GM21390 (cell line): ENCODE measurements at regions not wholly inside any gene's neighbourhood (a gene's known extent, or its start where the extent isn't known, plus 50 kb on each side); places are given as distances from the start of the nearest gene placed in this dataset.

Experiments used
- ATAC-seq: cut with Tn5 transposase; IDR thresholded peaks from one replicate; pipeline ENCODE4 v1.9.1; 2021; ENCODE audit not compliant: unreplicated experiment

GRCh38 chr2:176467595-176467994, 198.4 kb downstream of the MTX2 start:
- no peak for ATAC-seq

GRCh38 chr2:176468457-176469113, 199.3 kb downstream of the MTX2 start:
- no peak for ATAC-seq

- ATAC-seq, result no peak
Measured at GRCh38 chr2:176470713-176471112, 201.5 kb downstream of the MTX2 start.

GRCh38 chr2:176471949-176472348, 202.7 kb downstream of the MTX2 start:
- ATAC-seq, result no peak

GRCh38 chr2:176473177-176473576, 203.9 kb downstream of the MTX2 start:
- ATAC-seq, result peak; percentile 67

GRCh38 chr2:176473851-176474250, 204.6 kb downstream of the MTX2 start:
- no peak for ATAC-seq

GRCh38 chr2:176477336-176477735, 208.1 kb downstream of the MTX2 start:
- no peak for ATAC-seq

GRCh38 chr2:176479961-176480360, 210.7 kb downstream of the MTX2 start:
- no peak for ATAC-seq

- ATAC-seq, result no peak
Measured at GRCh38 chr2:176482107-176482506, 212.9 kb downstream of the MTX2 start.

- no peak for ATAC-seq
Measured at GRCh38 chr2:176483476-176483875, 214.2 kb downstream of the MTX2 start.

GRCh38 chr2:176483901-176484568, 214.8 kb downstream of the MTX2 start:
- no peak for ATAC-seq

- ATAC-seq, result no peak
Measured at GRCh38 chr2:176484838-176485237, 215.6 kb downstream of the MTX2 start.

GRCh38 chr2:176488431-176488830, 219.2 kb downstream of the MTX2 start:
- no peak for ATAC-seq

- no peak for ATAC-seq
Measured at GRCh38 chr2:176490061-176490861, 221.0 kb downstream of the MTX2 start.

- peak; percentile 85 for ATAC-seq
Measured at GRCh38 chr2:176491172-176491904, 222.1 kb downstream of the MTX2 start.

GRCh38 chr2:176492583-176492982, 223.3 kb downstream of the MTX2 start:
- no peak for ATAC-seq

GRCh38 chr2:176493226-176493825, 224.1 kb downstream of the MTX2 start:
- ATAC-seq, result no peak

- no peak for ATAC-seq
Measured at GRCh38 chr2:176493909-176494308, 224.7 kb downstream of the MTX2 start.

- no peak for ATAC-seq
Measured at GRCh38 chr2:176494949-176495353, 225.7 kb downstream of the MTX2 start.

- ATAC-seq, result no peak
Measured at GRCh38 chr2:176495826-176496225, 226.6 kb downstream of the MTX2 start.

- ATAC-seq, result no peak
Measured at GRCh38 chr2:176496761-176497160, 227.5 kb downstream of the MTX2 start.
